ENCODE measurements at regions not wholly inside any gene's neighbourhood (a gene's known extent, or its start where the extent isn't known, plus 50 kb on each side); places are given as distances from the start of the nearest gene placed in this dataset.

DNA sequence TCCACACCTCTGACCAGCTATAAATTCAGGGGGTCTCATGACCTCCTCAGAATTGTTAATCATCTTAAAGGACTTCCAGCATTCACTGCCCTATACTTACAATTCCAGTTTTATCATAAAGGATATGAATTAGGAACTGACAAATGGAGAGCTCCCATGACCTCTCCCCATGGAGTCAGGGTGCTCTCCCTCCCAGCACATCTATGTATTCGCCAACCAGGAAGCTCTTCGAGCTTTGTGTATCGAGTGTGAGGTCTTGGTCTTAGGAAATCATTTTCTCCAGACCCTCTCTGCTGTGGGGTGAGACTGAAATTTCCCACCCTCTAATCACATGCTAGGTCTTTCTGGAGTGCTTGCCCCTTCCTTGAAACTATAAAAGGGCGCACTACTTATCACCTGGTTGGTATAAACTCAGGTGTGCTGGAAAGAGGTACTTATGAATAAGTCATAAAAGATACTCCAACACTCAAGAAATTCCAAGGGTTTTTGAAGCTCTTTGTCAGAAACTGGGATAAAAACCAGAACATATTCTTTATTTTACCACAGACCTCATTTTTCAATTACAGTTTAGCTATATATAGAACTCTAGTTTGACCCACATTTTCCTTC lies 238.4 kb upstream of the OPRM1 start:
- Histone ChIP-seq H3K27ac (ENCODE audit: low read length) (no peak overlapping the region), H3F3A (ENCODE audit: insufficient read depth, low read length, poor library complexity, severe bottlenecking) (no peaks in the 10 kb centered on the region), H3K9me3 (ENCODE audit: low read length) (no peaks in the 10 kb centered on the region), H4K20me1 (ENCODE audit: insufficient read depth) (no peaks in the 10 kb centered on the region), H3K36me3 (ENCODE audit: insufficient read depth, low read length) (no peaks in the 10 kb centered on the region), H3K4me3 (ENCODE audit: low read length) (no peak overlapping the region), H3K9me2 (ENCODE audit: insufficient read depth, low read length) (no peaks in the 10 kb centered on the region), H3K9ac (ENCODE audit: low read length) (no peak overlapping the region), H2AFZ (ENCODE audit: low read depth, low read length) (no peak overlapping the region), H3K27me3 (ENCODE audit: insufficient read depth, low read depth, low read length) (no peaks in the 10 kb centered on the region), H3K79me2 (replicated peaks; ENCODE audit: insufficient read depth, low read length) (no peaks in the 10 kb centered on the region), H3K4me2 (ENCODE audit: low read length) (no peak overlapping the region)
- no peak for TF ChIP-seq MXI1 (conservative IDR thresholded peaks at IDR 0.05; ENCODE audit: poor library complexity, severe bottlenecking)
- no peak for TF ChIP-seq SMC3 (conservative IDR thresholded peaks at IDR 0.05; ENCODE audit: poor library complexity)
- TF ChIP-seq EP300 (conservative IDR thresholded peaks at IDR 0.05; ENCODE audit: poor library complexity, severe bottlenecking), result no peak
- no peak for TF ChIP-seq EZH2 (IDR thresholded peaks at IDR 0.05; ENCODE audit: borderline replicate concordance, insufficient read depth, low read length, poor library complexity, severe bottlenecking)
- no peak for TF ChIP-seq TAF1 (IDR thresholded peaks at IDR 0.05; ENCODE audit: low read depth)
- TF ChIP-seq, protein P1, sequence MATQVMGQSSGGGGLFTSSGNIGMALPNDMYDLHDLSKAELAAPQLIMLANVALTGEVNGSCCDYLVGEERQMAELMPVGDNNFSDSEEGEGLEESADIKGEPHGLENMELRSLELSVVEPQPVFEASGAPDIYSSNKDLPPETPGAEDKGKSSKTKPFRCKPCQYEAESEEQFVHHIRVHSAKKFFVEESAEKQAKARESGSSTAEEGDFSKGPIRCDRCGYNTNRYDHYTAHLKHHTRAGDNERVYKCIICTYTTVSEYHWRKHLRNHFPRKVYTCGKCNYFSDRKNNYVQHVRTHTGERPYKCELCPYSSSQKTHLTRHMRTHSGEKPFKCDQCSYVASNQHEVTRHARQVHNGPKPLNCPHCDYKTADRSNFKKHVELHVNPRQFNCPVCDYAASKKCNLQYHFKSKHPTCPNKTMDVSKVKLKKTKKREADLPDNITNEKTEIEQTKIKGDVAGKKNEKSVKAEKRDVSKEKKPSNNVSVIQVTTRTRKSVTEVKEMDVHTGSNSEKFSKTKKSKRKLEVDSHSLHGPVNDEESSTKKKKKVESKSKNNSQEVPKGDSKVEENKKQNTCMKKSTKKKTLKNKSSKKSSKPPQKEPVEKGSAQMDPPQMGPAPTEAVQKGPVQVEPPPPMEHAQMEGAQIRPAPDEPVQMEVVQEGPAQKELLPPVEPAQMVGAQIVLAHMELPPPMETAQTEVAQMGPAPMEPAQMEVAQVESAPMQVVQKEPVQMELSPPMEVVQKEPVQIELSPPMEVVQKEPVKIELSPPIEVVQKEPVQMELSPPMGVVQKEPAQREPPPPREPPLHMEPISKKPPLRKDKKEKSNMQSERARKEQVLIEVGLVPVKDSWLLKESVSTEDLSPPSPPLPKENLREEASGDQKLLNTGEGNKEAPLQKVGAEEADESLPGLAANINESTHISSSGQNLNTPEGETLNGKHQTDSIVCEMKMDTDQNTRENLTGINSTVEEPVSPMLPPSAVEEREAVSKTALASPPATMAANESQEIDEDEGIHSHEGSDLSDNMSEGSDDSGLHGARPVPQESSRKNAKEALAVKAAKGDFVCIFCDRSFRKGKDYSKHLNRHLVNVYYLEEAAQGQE (IDR thresholded peaks at IDR 0.05; ENCODE audit: borderline replicate concordance), result no peak
- TF ChIP-seq RAD21 (conservative IDR thresholded peaks at IDR 0.05), result no peak
- TF ChIP-seq, protein P2, sequence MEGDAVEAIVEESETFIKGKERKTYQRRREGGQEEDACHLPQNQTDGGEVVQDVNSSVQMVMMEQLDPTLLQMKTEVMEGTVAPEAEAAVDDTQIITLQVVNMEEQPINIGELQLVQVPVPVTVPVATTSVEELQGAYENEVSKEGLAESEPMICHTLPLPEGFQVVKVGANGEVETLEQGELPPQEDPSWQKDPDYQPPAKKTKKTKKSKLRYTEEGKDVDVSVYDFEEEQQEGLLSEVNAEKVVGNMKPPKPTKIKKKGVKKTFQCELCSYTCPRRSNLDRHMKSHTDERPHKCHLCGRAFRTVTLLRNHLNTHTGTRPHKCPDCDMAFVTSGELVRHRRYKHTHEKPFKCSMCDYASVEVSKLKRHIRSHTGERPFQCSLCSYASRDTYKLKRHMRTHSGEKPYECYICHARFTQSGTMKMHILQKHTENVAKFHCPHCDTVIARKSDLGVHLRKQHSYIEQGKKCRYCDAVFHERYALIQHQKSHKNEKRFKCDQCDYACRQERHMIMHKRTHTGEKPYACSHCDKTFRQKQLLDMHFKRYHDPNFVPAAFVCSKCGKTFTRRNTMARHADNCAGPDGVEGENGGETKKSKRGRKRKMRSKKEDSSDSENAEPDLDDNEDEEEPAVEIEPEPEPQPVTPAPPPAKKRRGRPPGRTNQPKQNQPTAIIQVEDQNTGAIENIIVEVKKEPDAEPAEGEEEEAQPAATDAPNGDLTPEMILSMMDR (IDR thresholded peaks at IDR 0.05; ENCODE audit: poor library complexity, severe bottlenecking), result no peak
- TF ChIP-seq POLR2AphosphoS5 (IDR thresholded peaks at IDR 0.05), result no peak

DNA sequence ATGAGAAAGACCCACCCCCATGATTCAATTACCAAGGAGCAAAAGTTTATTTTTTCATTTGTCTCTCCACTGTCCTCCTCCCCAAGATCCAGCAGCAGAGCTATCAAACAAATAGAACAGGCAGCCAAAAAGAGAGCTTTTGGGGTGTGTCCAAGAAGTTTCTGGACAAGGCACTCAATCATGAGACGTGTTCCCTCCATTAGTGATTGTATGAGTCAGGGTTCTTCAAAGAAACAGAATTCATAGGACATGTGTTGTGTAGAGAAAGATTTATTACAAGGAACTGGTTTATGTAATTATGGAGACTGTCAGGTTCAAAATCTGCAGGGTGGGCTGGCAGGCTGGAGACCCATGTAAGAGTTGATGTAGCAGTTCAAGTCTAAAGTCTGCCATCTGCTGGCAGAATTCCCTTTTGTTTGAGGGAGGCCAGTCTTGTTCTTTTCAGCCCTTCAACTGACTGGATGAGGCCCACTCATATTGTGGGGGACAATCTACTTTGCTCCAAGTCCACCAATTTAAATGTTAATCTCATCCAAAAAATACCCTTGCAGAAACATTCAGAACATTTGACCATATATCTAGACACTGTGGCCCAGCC lies 248.1 kb upstream of the OPRM1 start:
- no peaks in the 10 kb centered on the region for H4K20me1 ChIP-seq (ENCODE audit: insufficient read depth)
- no peak overlapping the region for H3K9ac ChIP-seq (ENCODE audit: low read length)
- no peak overlapping the region for H3K4me2 ChIP-seq (ENCODE audit: low read length)
- H2AFZ ChIP-seq (ENCODE audit: low read depth, low read length), result no peak overlapping the region
- no peak for TF ChIP-seq SMC3 (conservative IDR thresholded peaks at IDR 0.05; ENCODE audit: poor library complexity)
- no peak for TF ChIP-seq MXI1 (conservative IDR thresholded peaks at IDR 0.05; ENCODE audit: poor library complexity, severe bottlenecking)
- TF ChIP-seq, protein P2 (IDR thresholded peaks at IDR 0.05; ENCODE audit: poor library complexity, severe bottlenecking), result no peak
- TF ChIP-seq POLR2AphosphoS5 (IDR thresholded peaks at IDR 0.05), result no peak
- TF ChIP-seq EZH2 (IDR thresholded peaks at IDR 0.05; ENCODE audit: borderline replicate concordance, insufficient read depth, low read length, poor library complexity, severe bottlenecking), result no peak
- TF ChIP-seq, protein P1 (IDR thresholded peaks at IDR 0.05; ENCODE audit: borderline replicate concordance), result no peak
- TF ChIP-seq TAF1 (IDR thresholded peaks at IDR 0.05; ENCODE audit: low read depth), result no peak
- TF ChIP-seq EP300 (conservative IDR thresholded peaks at IDR 0.05; ENCODE audit: poor library complexity, severe bottlenecking), result no peak
- no peak for TF ChIP-seq RAD21 (conservative IDR thresholded peaks at IDR 0.05)
- no peak overlapping the region for H3K4me3 ChIP-seq (ENCODE audit: low read length)
- H3K27ac ChIP-seq (ENCODE audit: low read length), result no peak overlapping the region
- H3K79me2 ChIP-seq (replicated peaks; ENCODE audit: insufficient read depth, low read length), result no peaks in the 10 kb centered on the region
- H3K9me3 ChIP-seq (ENCODE audit: low read length), result no peaks in the 10 kb centered on the region
- no peaks in the 10 kb centered on the region for H3K27me3 ChIP-seq (ENCODE audit: insufficient read depth, low read depth, low read length)
- H3K36me3 ChIP-seq (ENCODE audit: insufficient read depth, low read length), result no peaks in the 10 kb centered on the region
- no peaks in the 10 kb centered on the region for H3K9me2 ChIP-seq (ENCODE audit: insufficient read depth, low read length)
- no peaks in the 10 kb centered on the region for H3F3A ChIP-seq (ENCODE audit: insufficient read depth, low read length, poor library complexity, severe bottlenecking)

Data from neural cell (in vitro differentiated cells).